GM18909 (cell line): ENCODE measurements at regions not wholly inside any gene's neighbourhood (a gene's known extent, or its start where the extent isn't known, plus 50 kb on each side); places are given as distances from the start of the nearest gene placed in this dataset.
A peak's percentile ranks its signal among the peaks of the same experiment; 100 is the strongest.
"Not testable (repeated sequence)": the region's sequence is repeated elsewhere in the genome, so short reads cannot be mapped to it uniquely, and the experiment has no call there.

ENCODE experiments used
- ATAC-seq: cut with Tn5 transposase; IDR thresholded peaks from one replicate; pipeline ENCODE4 v1.9.1; 2021; ENCODE audit warnings: mild to moderate bottlenecking; ENCODE audit not compliant: unreplicated experiment, poor library complexity

- no peak for ATAC-seq
These were observed 127.0 kb upstream of the COL5A2 start for GRCh38 chr2:189306525-189306924.

- no peak for ATAC-seq
These were observed 128.7 kb upstream of the COL5A2 start for GRCh38 chr2:189308056-189308790.

GRCh38 chr2:189309331-189309730 lies 129.8 kb upstream of the COL5A2 start:
- no peak for ATAC-seq

- ATAC-seq, result no peak
These were observed 129.1 kb upstream of the WDR75 start for GRCh38 chr2:189312211-189312610.

- ATAC-seq, result no peak
These were observed 128.6 kb upstream of the WDR75 start for GRCh38 chr2:189312643-189313042.

GRCh38 chr2:189318761-189319160 lies 122.5 kb upstream of the WDR75 start:
- ATAC-seq, result no peak

- not testable (repeated sequence) for ATAC-seq
These were observed 121.8 kb upstream of the WDR75 start for GRCh38 chr2:189319424-189319823.

- ATAC-seq, result no peak
These were observed 113.1 kb upstream of the WDR75 start for GRCh38 chr2:189327879-189328847.

GRCh38 chr2:189328848-189329245 lies 112.4 kb upstream of the WDR75 start:
- no peak for ATAC-seq

GRCh38 chr2:189336276-189336975 lies 104.8 kb upstream of the WDR75 start:
- no peak for ATAC-seq

- ATAC-seq, result no peak
These were observed 103.6 kb upstream of the WDR75 start for GRCh38 chr2:189337656-189338055.

- no peak for ATAC-seq
These were observed 103.2 kb upstream of the WDR75 start for GRCh38 chr2:189338115-189338514.

- ATAC-seq, result no peak
These were observed 100.2 kb upstream of the WDR75 start for GRCh38 chr2:189341077-189341476.

GRCh38 chr2:189344043-189344442 lies 97.2 kb upstream of the WDR75 start:
- no peak for ATAC-seq

GRCh38 chr2:189347540-189347939 lies 93.7 kb upstream of the WDR75 start:
- ATAC-seq, result peak; percentile 82

GRCh38 chr2:189348369-189348768 lies 92.9 kb upstream of the WDR75 start:
- ATAC-seq, result no peak

- no peak for ATAC-seq
These were observed 90.6 kb upstream of the WDR75 start for GRCh38 chr2:189350540-189351209.

GRCh38 chr2:189351933-189352332 lies 89.3 kb upstream of the WDR75 start:
- ATAC-seq, result not testable (repeated sequence)

GRCh38 chr2:189357375-189357774 lies 83.9 kb upstream of the WDR75 start:
- not testable (repeated sequence) for ATAC-seq

GRCh38 chr2:189360861-189361260 lies 80.4 kb upstream of the WDR75 start:
- ATAC-seq, result no peak
